Thyroid gland (tissue), 4 donors: ENCODE measurements at regions not wholly inside any gene's neighbourhood (a gene's known extent, or its start where the extent isn't known, plus 50 kb on each side); places are given as distances from the start of the nearest gene placed in this dataset.

ENCODE experiments used
- DNase-seq, 2 donors: peaks; one replicate each; pipeline ENCODE4 v3.0.0-alpha.2; 2019
- H3K27ac ChIP-seq, 3 donors: fragments of 200-600 bp; sonication (generic); 1 replicate in 2 of 3; 2 replicates in 1 of 3; pipeline ENCODE4 v1.5.1; 2016 to 2019; ENCODE audit warnings: mild to moderate bottlenecking in 1 of 3, moderate library complexity in 1 of 3
- H3K27me3 ChIP-seq: fragments of 200-600 bp; sonication (generic); one replicate; pipeline ENCODE4 v1.5.1; 2019
- H3K36me3 ChIP-seq, 2 donors: fragments of 200-600 bp; sonication (generic); one replicate each; pipeline ENCODE4 v1.5.1; 2016 to 2019
- H3K4me1 ChIP-seq, 2 donors: fragments of 200-600 bp; sonication (generic); one replicate each; pipeline ENCODE4 v1.5.1; 2017 to 2019
- H3K4me3 ChIP-seq, 3 donors: fragments of 200-600 bp; sonication (generic); replicated peaks in 1 of 3; 1 replicate in 2 of 3; 2 replicates in 1 of 3; pipeline ENCODE4 v1.5.1; 2016; ENCODE audit warnings: mild to moderate bottlenecking in 1 of 3
- H3K9me3 ChIP-seq: fragments of 200-600 bp; sonication (generic); one replicate; pipeline ENCODE4 v1.5.1; 2017
- CTCF ChIP-seq, 6 experiments: fragments of 200-600 bp in 3 of 6; fragments of 450-650 bp in 3 of 6; sonication (generic) in 3 of 6; IDR thresholded peaks; one replicate each; pipeline ENCODE4 v1.5.1; 2016 to 2019; ENCODE audit warnings: antibody characterized with exemption in 6 of 6, mild to moderate bottlenecking in 2 of 6, inconsistent platforms in 1 of 6, moderate library complexity in 1 of 6
- POLR2A ChIP-seq, 2 donors: fragments of 450-650 bp; IDR thresholded peaks; one replicate each; pipeline ENCODE4 v1.6.1; 2017; ENCODE audit warnings: antibody characterized with exemption in 2 of 2, mild to moderate bottlenecking in 2 of 2, moderate library complexity in 1 of 2
- WGBS, 2 donors: methylation state at CpG; one replicate each; pipeline ENCODE4 v1.1.5; 2017; 5-methylcytosine and 5-hydroxymethylcytosine counted together
- intact Hi-C: fragments of 100-400 bp; cut with DNase I; formaldehyde crosslinking; loops from one replicate; pipeline ENCODE4 v1.15.1; 2023

DNA sequence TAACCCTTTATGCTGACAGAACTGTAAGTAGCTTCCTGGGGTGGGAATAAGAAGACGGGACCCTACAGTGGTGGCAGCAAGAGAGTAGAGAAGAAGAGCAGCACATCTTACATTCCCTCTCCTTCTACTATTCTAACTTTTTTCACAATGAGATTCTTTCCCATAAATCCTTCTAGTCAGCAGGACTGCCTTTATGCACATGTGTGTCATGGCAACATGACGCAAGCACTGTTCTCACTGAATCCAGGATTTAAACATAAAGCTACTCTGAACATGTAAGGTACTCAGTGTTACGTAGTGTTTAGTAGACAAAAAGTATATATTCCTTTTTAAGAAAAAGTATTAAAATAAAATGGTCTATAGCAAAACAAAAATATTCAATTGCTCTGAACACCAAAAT, 309.7 kb upstream of the LYPLAL1 start:
- Histone ChIP-seq H3K4me3 (no peak overlapping the region), H3K27me3 (no peaks in the 10 kb centered on the region), H3K27ac (no peak overlapping the region), H3K36me3 (no peaks in the 10 kb centered on the region), H3K4me1 (no peaks in the 10 kb centered on the region), H3K9me3 (no peaks in the 10 kb centered on the region)
- WGBS, 2 donors, result 94 to 96% methylated on average over 3 of the region's 3 CpGs
- TF ChIP-seq POLR2A (IDR thresholded peaks at IDR 0.05), result no peak
- no peak for DNase-seq
- intact Hi-C loops, result no loop called here

GRCh38 chr1:218865591-218865990, 308.1 kb upstream of the LYPLAL1 start:
- intact Hi-C loops, result no loop called here
- DNase-seq, result no peak
- H3K9me3 ChIP-seq, result no peaks in the 10 kb centered on the region
- no peaks in the 10 kb centered on the region for H3K4me1 ChIP-seq
- WGBS, 2 donors, result 41 to 66% methylated on average over 1 of the region's 1 CpG
- H3K36me3 ChIP-seq, result no peaks in the 10 kb centered on the region
- H3K27ac ChIP-seq, result no peak overlapping the region
- no peak for TF ChIP-seq POLR2A (IDR thresholded peaks at IDR 0.05)
- TF ChIP-seq CTCF (IDR thresholded peaks at IDR 0.05), result no peak
- H3K4me3 ChIP-seq, result no peak overlapping the region
- H3K27me3 ChIP-seq, result no peaks in the 10 kb centered on the region

DNA sequence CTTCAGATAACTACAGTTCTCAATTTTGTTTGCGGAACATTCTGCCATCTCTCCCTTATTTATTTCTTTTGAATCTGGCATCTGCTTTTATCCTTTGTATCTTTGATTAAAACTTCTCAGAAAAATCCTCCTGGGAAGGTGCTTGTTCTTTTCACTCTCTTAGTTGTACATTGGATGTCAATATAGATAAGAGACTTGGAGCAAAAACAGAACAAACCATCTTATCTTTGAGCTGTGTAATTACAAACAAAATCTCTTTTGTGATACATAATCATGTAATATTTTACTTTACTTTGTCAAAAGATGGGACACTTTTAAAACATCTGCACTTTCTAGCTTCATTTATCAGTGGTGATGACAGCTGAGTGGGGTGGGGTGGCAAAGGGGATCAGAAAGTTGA, 307.2 kb upstream of the LYPLAL1 start:
- 91 to 95% methylated on average over 1 of the region's 1 CpG for WGBS, 2 donors
- Histone ChIP-seq H3K27me3 (no peaks in the 10 kb centered on the region), H3K4me1 (no peaks in the 10 kb centered on the region), H3K36me3 (no peaks in the 10 kb centered on the region), H3K9me3 (no peaks in the 10 kb centered on the region), H3K4me3 (no peak overlapping the region), H3K27ac (no peak overlapping the region)
- DNase-seq, result no peak
- no peak for TF ChIP-seq POLR2A (IDR thresholded peaks at IDR 0.05)
- no peak for TF ChIP-seq CTCF (IDR thresholded peaks at IDR 0.05)
- intact Hi-C loops, result no loop called here

DNA sequence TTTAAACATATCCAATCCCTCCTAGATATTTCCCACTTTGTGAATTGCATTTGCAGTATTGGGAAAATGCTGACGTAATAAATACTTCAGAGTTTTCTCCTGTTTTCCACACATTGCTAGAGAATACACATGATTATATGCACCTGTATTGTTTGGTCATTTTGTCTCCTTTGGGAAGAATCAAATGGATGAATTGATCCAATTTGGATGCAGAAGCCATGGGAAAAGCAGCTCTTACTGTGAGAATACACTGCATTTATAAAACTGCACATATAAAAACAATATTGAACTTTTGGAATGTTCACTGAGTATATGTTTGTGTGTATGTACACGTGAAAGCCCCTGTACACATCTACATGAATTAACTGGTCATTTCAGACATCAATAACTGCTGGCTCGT, 306.6 kb upstream of the LYPLAL1 start:
- no peak for DNase-seq
- no peaks in the 10 kb centered on the region for H3K27me3 ChIP-seq
- H3K36me3 ChIP-seq, result no peaks in the 10 kb centered on the region
- no peaks in the 10 kb centered on the region for H3K9me3 ChIP-seq
- WGBS, 2 donors, result 54 to 70% methylated on average over 3 of the region's 3 CpGs
- intact Hi-C loops, result no loop called here
- no peaks in the 10 kb centered on the region for H3K4me1 ChIP-seq
- no peak overlapping the region for H3K4me3 ChIP-seq
- no peak for TF ChIP-seq POLR2A (IDR thresholded peaks at IDR 0.05)
- no peak for TF ChIP-seq CTCF (IDR thresholded peaks at IDR 0.05)
- H3K27ac ChIP-seq, result no peak overlapping the region

- Histone ChIP-seq H3K27me3 (no peaks in the 10 kb centered on the region), H3K4me3 (no peak overlapping the region), H3K27ac (no peak overlapping the region), H3K9me3 (no peaks in the 10 kb centered on the region), H3K4me1 (no peaks in the 10 kb centered on the region), H3K36me3 (no peaks in the 10 kb centered on the region)
- WGBS, 2 donors, result 82 to 90% methylated on average over 3 of the region's 3 CpGs
- intact Hi-C loops, result no loop called here
- TF ChIP-seq POLR2A (IDR thresholded peaks at IDR 0.05) (no peak), CTCF (IDR thresholded peaks at IDR 0.05) (no peak)
- DNase-seq, result no peak
Observed at GRCh38 chr1:218867941-218868626, 305.6 kb upstream of the LYPLAL1 start.

- DNase-seq, result no peak
- H3K9me3 ChIP-seq, result no peaks in the 10 kb centered on the region
- H3K4me3 ChIP-seq, result no peak overlapping the region
- no peaks in the 10 kb centered on the region for H3K27me3 ChIP-seq
- TF ChIP-seq CTCF (IDR thresholded peaks at IDR 0.05) (no peak), POLR2A (IDR thresholded peaks at IDR 0.05) (no peak)
- no peaks in the 10 kb centered on the region for H3K4me1 ChIP-seq
- intact Hi-C loops, result no loop called here
- no peak overlapping the region for H3K27ac ChIP-seq
- H3K36me3 ChIP-seq, result no peaks in the 10 kb centered on the region
Observed at GRCh38 chr1:218869276-218869675, 304.4 kb upstream of the LYPLAL1 start.
